ENCODE measurements at regions not wholly inside any gene's neighbourhood (a gene's known extent, or its start where the extent isn't known, plus 50 kb on each side); places are given as distances from the start of the nearest gene placed in this dataset.

- no peak overlapping the region for H3K4me3 ChIP-seq (ENCODE audit: low read length)
- no peak for TF ChIP-seq CTCF (conservative IDR thresholded peaks at IDR 0.05; ENCODE audit: low read depth, low read length)
- DNase-seq (ENCODE audit: low read depth): no peak
These were observed 241.2 kb upstream of the SAMSN1 start for GRCh38 chr21:14787312-14787711.

DNA sequence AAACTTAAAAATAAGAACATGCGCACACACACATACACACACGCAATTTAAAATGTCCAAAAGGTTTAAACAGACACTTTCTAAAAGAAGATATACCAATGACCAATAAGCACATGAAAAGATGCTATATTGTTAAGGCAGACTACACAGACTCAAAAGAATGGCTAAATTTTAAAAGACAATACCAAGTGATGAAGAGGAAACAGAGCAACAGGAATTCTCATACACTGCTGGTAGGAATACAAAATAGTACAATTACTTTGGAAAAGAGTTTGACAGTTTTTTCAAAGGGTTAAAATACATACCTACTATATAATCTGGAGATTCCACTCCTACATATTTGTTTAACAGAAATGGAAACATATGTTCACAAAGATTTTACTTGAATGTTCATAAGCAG, 239.6 kb upstream of the SAMSN1 start:
- no peak for TF ChIP-seq CTCF (conservative IDR thresholded peaks at IDR 0.05; ENCODE audit: low read depth, low read length)
- no peak overlapping the region for H3K4me3 ChIP-seq (ENCODE audit: low read length)
- DNase-seq (ENCODE audit: low read depth): no peak

GRCh38 chr21:14773777-14774345, 227.7 kb upstream of the SAMSN1 start:
- TF ChIP-seq CTCF (conservative IDR thresholded peaks at IDR 0.05; ENCODE audit: low read depth, low read length): peak; percentile 79
- no peak overlapping the region for H3K4me3 ChIP-seq (ENCODE audit: low read length)
- DNase-seq (ENCODE audit: low read depth): peak; percentile 16

DNA sequence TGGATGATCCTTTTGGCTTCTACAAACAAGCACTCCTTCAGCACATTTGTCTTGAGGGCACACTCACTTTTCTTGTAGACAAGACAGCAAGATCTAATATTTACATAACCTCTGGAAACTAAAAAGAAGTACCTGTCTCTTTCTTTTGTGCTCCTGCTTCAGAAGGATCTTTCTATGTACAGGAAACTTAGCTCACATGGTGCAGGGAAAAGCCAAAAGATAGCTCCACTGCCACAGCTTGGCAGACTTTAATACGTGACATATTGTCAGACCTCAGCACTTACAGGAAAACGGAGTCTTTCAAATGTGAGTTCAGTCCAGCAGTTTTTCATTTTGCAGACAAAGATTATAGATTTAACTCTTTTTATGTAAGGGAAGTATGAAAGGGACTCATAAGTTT, 225.5 kb upstream of the SAMSN1 start:
- no peak for TF ChIP-seq CTCF (conservative IDR thresholded peaks at IDR 0.05; ENCODE audit: low read depth, low read length)
- no peak overlapping the region for H3K4me3 ChIP-seq (ENCODE audit: low read length)
- no peak for DNase-seq (ENCODE audit: low read depth)

DNA sequence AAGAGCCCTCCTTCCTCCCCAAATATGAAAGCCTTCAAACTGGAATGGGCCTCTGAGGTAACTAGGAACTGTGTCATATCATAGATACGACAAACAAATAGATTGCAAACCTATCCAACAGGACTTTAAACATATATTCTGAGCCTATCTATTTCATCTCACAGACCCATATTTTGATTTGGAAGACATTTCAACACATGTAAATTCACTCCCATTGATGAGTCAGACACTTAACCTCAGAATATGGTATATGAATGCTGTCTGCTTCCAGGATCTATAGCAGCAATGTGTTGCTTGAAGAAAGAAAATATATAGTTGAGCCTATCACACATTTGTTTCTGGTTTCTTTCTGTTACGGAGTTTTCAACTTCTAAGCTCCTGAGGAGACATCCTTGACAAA, 221.9 kb upstream of the SAMSN1 start:
- no peak for DNase-seq (ENCODE audit: low read depth)
- no peak overlapping the region for H3K4me3 ChIP-seq (ENCODE audit: low read length)
- TF ChIP-seq CTCF (conservative IDR thresholded peaks at IDR 0.05; ENCODE audit: low read depth, low read length): no peak

DNA sequence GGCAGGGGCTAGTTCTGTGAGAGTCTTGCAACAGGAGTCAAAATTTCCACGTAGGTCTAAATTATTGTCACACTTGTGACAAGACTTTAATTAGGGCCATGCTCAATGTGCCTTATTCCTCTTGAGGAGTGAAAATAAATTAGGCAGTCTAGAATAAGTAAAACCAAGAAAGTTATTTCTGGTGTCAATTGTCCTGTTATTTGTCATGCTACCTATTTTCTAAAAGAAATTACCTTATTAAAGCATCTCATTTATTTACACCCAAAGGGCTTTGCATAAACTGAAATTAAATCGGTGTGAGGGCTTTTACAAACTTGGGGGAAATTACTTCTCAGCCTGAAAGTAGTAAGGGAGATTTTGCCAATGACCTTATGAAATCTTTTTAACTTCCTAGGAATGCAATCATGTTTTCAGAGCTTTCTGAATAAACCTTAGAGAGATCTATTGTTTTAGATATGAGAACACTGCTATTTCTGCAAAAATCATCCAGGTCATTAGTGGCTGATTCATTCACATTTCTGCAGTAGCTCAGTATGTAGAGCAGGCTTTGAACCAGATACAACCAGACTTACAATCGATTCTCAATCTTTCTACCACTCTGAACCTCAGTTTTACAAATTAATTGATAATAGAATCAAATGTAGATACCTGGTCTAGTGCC, 221.2 kb upstream of the SAMSN1 start:
- H3K4me3 ChIP-seq (ENCODE audit: low read length): no peak overlapping the region
- TF ChIP-seq CTCF (conservative IDR thresholded peaks at IDR 0.05; ENCODE audit: low read depth, low read length): no peak
- DNase-seq (ENCODE audit: low read depth): no peak

DNA sequence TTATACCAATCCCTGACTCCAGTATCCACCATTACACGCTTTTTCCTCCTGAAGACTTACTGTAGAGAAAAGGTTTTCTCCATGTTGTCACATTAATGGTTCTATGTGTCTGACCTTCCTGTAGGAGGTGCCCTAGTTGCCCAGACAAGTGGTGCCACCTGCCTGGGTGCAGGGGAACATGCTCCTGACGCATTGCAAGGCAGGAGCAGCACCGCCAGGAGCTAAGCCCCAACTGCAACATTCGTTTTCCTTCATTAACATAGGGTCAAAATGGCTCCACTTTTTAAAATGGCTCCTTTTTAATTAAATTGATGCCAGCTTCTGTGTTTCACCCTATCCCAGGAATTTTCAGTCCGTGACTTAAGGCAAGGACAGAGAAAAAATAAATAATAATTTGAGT, 220.1 kb upstream of the SAMSN1 start:
- TF ChIP-seq CTCF (conservative IDR thresholded peaks at IDR 0.05; ENCODE audit: low read depth, low read length): no peak
- H3K4me3 ChIP-seq (ENCODE audit: low read length): no peak overlapping the region
- DNase-seq (ENCODE audit: low read depth): no peak
